ENCODE measurements at regions not wholly inside any gene's neighbourhood (a gene's known extent, or its start where the extent isn't known, plus 50 kb on each side); places are given as distances from the start of the nearest gene placed in this dataset.

DNA sequence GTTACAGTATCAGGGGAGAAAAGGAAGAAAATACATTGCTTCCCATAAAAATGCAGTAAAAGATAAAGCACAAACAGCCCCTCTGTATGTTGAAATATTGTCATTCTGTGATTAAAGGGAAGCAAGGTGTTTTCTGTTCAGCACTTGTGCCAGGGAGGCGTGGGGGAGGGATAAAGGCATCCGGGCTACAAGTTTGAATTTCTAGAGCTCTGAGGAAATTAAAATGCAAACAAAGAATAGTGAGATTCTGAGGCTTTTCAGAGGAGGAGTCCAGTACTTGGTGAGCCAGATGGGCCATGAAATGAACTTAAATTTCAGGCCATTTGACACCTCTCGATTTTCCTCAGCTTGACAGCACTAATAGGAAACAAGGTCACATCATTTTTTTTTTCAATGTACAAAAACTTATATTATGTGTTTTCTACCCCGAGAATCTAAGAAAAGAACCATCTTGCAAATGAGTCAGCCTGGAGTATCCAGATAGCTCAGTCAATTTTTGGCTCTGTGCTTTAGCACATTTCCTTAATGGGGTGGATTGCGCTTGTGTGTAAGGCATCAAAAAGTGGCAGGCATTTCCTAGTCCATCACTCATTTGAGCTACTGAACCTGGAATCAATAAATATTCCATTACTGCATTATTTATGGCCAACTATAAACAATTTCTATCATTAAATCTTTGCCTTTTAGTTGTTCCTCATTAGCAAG is 640.8 kb upstream of the TBL1XR1 start:
- H3K4me1 ChIP-seq (ENCODE audit: control insufficient read depth in 1 of 2, insufficient read depth in 1 of 2, low read depth in 1 of 2, low read length in 1 of 2) = no peaks in the 10 kb centered on the region
- H3K36me3 ChIP-seq = no peaks in the 10 kb centered on the region
- TF ChIP-seq CTCF (IDR thresholded peaks at IDR 0.05) = no peak
- no peaks in the 10 kb centered on the region for H3K27me3 ChIP-seq
- no peak overlapping the region for H3K4me3 ChIP-seq (ENCODE audit: low read depth in 1 of 2, low read length in 1 of 2)
- H3K27ac ChIP-seq = no peak overlapping the region
- no peaks in the 10 kb centered on the region for H3K9me3 ChIP-seq

DNA sequence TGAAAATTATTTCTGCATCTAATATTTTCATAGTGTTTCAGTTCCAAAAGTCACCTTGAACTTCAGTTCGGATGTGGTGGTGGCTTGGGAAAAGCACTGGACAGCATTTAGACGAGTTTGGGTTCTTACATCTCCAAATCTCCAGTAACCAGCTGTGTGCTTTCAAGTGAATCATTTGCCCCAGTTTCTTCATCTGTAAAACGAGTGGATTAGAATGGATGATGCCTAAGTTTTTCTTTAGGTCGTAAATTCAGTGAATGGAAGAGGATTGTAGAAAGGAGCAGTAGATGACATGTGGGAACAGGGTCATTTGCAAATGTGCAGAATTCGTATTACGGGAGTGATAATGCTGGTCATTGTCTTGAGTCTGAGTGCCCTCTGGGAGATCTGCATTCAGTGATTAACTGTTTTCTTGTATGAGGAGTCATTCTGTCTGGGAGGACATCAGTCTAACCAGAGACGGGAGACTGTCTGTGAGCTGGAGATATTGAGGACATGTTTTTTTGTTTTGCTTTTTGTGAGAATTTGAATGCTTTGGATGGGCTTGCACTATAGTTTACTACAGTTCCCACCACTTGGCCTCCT is 641.6 kb upstream of the TBL1XR1 start:
- no peak overlapping the region for H3K27ac ChIP-seq
- TF ChIP-seq CTCF (IDR thresholded peaks at IDR 0.05) = no peak

GRCh38 chr3:177842302-177842701 is 645.0 kb upstream of the TBL1XR1 start:
- H3K4me1 ChIP-seq (ENCODE audit: control insufficient read depth in 1 of 2, insufficient read depth in 1 of 2, low read depth in 1 of 2, low read length in 1 of 2) = no peaks in the 10 kb centered on the region
- H3K36me3 ChIP-seq = no peaks in the 10 kb centered on the region
- no peak overlapping the region for H3K27ac ChIP-seq
- H3K27me3 ChIP-seq = no peaks in the 10 kb centered on the region
- TF ChIP-seq CTCF (IDR thresholded peaks at IDR 0.05) = no peak
- no peaks in the 10 kb centered on the region for H3K9me3 ChIP-seq
- H3K4me3 ChIP-seq (ENCODE audit: low read depth in 1 of 2, low read length in 1 of 2) = no peak overlapping the region

More for the DNA sequence above, 641.6 kb upstream of the TBL1XR1 start:
- Histone ChIP-seq H3K4me3 (ENCODE audit: low read depth in 1 of 2, low read length in 1 of 2) (no peak overlapping the region), H3K27me3 (no peaks in the 10 kb centered on the region), H3K9me3 (no peaks in the 10 kb centered on the region), H3K4me1 (ENCODE audit: control insufficient read depth in 1 of 2, insufficient read depth in 1 of 2, low read depth in 1 of 2, low read length in 1 of 2) (no peaks in the 10 kb centered on the region), H3K36me3 (no peaks in the 10 kb centered on the region)

GRCh38 chr3:177842743-177843734 is 645.8 kb upstream of the TBL1XR1 start:
- no peak for TF ChIP-seq CTCF (IDR thresholded peaks at IDR 0.05)
- H3K4me1 ChIP-seq (ENCODE audit: control insufficient read depth in 1 of 2, insufficient read depth in 1 of 2, low read depth in 1 of 2, low read length in 1 of 2) = no peaks in the 10 kb centered on the region
- H3K36me3 ChIP-seq = no peaks in the 10 kb centered on the region

GRCh38 chr3:177852001-177852807 is 654.9 kb upstream of the TBL1XR1 start:
- no peaks in the 10 kb centered on the region for H3K4me1 ChIP-seq (ENCODE audit: control insufficient read depth in 1 of 2, insufficient read depth in 1 of 2, low read depth in 1 of 2, low read length in 1 of 2)
- no peak for TF ChIP-seq CTCF (IDR thresholded peaks at IDR 0.05)
- no peaks in the 10 kb centered on the region for H3K36me3 ChIP-seq
- no peak overlapping the region for H3K27ac ChIP-seq
- no peaks in the 10 kb centered on the region for H3K9me3 ChIP-seq
- no peak overlapping the region for H3K4me3 ChIP-seq (ENCODE audit: low read depth in 1 of 2, low read length in 1 of 2)
- no peaks in the 10 kb centered on the region for H3K27me3 ChIP-seq

More at GRCh38 chr3:177842743-177843734, 645.8 kb upstream of the TBL1XR1 start:
- Histone ChIP-seq H3K27me3 (no peaks in the 10 kb centered on the region), H3K4me3 (ENCODE audit: low read depth in 1 of 2, low read length in 1 of 2) (no peak overlapping the region), H3K27ac (no peak overlapping the region), H3K9me3 (no peaks in the 10 kb centered on the region)
